ENCODE measurements at regions not wholly inside any gene's neighbourhood (a gene's known extent, or its start where the extent isn't known, plus 50 kb on each side); places are given as distances from the start of the nearest gene placed in this dataset.

DNA sequence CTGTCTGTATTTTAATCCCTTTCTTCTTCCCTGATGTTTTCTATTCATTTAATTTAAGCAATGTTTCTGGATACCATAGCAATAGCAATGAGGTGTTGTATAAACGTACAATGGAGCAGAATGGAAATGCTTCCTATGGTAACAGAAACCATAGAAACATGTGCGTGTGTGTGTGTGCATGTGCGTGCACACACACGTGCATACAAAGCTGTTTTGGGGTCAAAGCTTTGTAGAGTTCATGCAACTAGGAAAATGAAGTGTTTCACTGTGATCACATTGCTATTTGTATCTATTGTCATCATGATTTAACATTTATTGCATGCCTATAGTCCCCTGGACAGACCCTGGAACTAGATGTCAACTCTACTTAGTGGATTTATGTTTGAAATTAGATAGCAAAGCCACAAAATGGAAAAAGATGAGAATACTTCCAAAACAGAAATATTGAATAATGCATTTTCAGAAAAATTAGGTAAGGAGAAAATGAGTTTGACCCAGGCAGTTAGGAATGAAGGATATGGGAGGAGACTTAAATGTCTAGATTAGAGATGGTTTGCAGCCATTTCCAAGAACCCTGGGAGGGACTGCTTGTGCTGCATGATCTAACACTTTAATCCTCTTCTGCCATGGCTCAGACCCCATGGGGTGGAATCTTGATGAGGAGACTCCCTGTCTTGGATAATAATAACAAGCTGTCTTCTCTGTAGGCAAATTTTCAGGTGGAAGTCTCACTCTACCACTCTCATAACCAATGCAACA lies 124.4 kb downstream of the TRMT11 start:
- TF ChIP-seq, protein P1, sequence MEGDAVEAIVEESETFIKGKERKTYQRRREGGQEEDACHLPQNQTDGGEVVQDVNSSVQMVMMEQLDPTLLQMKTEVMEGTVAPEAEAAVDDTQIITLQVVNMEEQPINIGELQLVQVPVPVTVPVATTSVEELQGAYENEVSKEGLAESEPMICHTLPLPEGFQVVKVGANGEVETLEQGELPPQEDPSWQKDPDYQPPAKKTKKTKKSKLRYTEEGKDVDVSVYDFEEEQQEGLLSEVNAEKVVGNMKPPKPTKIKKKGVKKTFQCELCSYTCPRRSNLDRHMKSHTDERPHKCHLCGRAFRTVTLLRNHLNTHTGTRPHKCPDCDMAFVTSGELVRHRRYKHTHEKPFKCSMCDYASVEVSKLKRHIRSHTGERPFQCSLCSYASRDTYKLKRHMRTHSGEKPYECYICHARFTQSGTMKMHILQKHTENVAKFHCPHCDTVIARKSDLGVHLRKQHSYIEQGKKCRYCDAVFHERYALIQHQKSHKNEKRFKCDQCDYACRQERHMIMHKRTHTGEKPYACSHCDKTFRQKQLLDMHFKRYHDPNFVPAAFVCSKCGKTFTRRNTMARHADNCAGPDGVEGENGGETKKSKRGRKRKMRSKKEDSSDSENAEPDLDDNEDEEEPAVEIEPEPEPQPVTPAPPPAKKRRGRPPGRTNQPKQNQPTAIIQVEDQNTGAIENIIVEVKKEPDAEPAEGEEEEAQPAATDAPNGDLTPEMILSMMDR (IDR thresholded peaks at IDR 0.05; ENCODE audit: control insufficient read depth, extremely low read depth, insufficient read depth): no peak
- no peak overlapping the region for H3K4me3 ChIP-seq (ENCODE audit: low read depth, low read length)
- no peak for DNase-seq (ENCODE audit: low read depth)

DNA sequence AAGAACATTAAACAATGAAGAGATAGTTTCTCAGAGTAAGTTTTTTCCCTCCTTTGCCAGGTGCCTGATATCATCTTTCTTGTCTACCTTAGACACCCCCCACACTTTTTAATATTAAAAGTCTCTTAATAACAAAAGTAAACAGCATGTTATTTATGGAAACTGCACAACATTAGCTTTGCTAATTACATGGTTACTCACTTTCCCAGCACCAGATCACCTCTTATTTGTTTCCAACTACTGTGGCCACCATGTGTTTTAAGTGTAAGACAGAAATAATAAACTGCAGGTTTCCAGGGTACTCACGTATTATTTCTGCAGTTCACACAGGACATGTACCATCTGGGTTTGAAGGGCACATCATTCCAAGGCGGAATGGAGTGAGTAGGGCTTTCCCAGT lies 125.0 kb downstream of the TRMT11 start:
- TF ChIP-seq, protein P1 (IDR thresholded peaks at IDR 0.05; ENCODE audit: control insufficient read depth, extremely low read depth, insufficient read depth): no peak

DNA sequence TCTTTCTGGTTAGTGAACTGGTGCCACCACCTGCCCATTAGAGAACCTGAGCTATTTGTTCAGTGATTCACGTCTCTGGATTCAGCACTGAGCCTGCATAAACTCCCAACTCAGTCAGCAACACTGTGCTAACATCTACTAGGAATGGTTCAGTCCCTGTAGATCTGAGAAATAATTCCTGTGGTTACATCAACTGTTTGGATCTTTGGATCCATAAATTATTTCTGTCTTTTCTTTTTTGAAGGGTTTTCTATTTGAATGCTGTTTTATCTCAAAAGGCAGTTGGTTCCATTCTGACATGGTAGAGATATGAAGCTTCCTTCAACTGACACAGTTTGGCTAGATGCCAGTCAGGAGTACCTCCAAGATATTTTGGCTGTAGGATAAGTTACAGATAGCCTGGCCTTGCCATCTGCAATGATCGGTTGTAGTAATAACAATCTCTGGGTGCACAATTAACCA lies 125.9 kb downstream of the TRMT11 start:
- DNase-seq (ENCODE audit: low read depth): no peak
- TF ChIP-seq, protein P1 (IDR thresholded peaks at IDR 0.05; ENCODE audit: control insufficient read depth, extremely low read depth, insufficient read depth): peak; percentile 31

More for the DNA sequence above, 125.0 kb downstream of the TRMT11 start:
- H3K4me3 ChIP-seq (ENCODE audit: low read depth, low read length): no peak overlapping the region
- no peak for DNase-seq (ENCODE audit: low read depth)

DNA sequence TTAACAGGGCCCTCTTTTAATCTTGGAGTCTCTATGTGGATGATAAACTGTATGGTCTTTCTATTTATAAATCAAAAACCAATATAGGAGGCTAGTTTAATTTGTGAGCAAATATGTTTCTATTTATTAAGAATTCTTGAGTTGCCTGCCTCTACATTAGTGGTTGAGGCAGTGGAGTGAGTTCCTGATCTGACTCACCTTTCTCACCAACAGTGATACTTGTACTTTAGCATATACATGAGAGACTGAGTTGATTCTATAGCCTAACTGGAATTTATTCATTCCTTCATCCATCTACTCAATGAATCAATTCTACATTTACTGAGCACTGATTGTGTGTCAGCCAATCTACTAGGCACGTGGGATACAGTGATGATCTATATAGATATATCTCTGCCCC lies 126.9 kb downstream of the TRMT11 start:
- no peak for DNase-seq (ENCODE audit: low read depth)
- TF ChIP-seq, protein P1 (IDR thresholded peaks at IDR 0.05; ENCODE audit: control insufficient read depth, extremely low read depth, insufficient read depth): no peak
- H3K4me3 ChIP-seq (ENCODE audit: low read depth, low read length): no peak overlapping the region

More for the DNA sequence above, 125.9 kb downstream of the TRMT11 start:
- H3K4me3 ChIP-seq (ENCODE audit: low read depth, low read length): no peak overlapping the region

DNA sequence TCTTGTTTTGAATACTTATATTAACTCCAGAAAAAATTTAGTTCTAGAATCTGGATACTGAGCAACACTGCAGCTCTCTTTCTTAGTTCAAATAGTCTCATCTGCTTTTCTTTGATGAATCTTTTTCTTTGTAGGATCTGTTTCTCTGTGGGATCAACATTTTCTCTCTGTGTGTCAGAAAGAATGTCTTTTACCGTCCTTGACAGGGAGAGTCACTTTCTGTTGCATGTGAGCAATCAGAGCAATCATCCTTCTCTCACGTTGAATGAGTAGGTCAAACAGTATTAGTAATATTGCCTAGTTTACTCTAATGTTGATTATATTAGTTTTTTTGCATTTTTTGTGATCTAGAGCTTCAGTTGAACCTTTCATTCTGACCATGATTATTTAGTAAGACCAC lies 130.9 kb downstream of the TRMT11 start:
- TF ChIP-seq, protein P1 (IDR thresholded peaks at IDR 0.05; ENCODE audit: control insufficient read depth, extremely low read depth, insufficient read depth): no peak
- no peak overlapping the region for H3K4me3 ChIP-seq (ENCODE audit: low read depth, low read length)
- DNase-seq (ENCODE audit: low read depth): no peak

DNA sequence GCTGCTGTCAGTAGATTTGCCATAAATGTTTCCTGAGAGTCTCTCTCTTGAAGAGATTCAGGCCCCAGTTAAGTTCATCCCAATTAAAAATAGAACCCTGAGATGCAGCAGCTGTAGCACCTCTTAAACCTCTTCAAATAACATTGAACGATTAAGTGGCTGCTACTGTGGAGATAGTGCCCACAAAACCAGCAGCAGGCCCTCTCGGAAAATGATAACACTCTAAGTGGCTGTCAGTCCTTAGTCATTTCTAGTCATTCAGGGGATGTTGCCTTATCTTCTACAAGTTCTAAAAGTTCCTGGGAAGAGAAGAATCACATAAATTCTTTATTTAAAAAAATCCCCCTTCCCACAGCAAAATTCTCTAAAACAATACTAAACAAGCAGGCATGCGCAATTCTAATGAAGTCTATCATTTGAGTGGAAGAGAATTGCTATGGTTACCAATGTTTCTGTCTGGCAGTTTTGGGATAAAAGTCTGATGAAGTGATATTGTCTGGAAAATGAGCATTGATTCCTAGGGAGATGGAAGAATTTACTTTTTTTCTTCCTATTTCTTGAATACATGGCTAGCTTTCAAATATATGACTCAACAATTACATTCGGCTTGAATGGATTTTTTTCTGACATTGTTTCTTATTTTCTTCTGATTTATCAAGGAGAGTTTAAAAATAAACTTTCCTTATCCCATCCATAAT lies 131.9 kb downstream of the TRMT11 start:
- TF ChIP-seq, protein P1 (IDR thresholded peaks at IDR 0.05; ENCODE audit: control insufficient read depth, extremely low read depth, insufficient read depth): no peak
- DNase-seq (ENCODE audit: low read depth): no peak
- H3K4me3 ChIP-seq (ENCODE audit: low read depth, low read length): no peak overlapping the region
